Endodermal cell (in vitro differentiated cells): ENCODE measurements at regions not wholly inside any gene's neighbourhood (a gene's known extent, or its start where the extent isn't known, plus 50 kb on each side); places are given as distances from the start of the nearest gene placed in this dataset.

ENCODE experiments used
- DNase-seq: peaks from one replicate; pipeline ENCODE4 v3.0.0-alpha.2; 2017
- H3K27ac ChIP-seq: 2 replicates; pipeline ENCODE4 v1.5.1; 2013; ENCODE audit warnings: mild to moderate bottlenecking, low read depth, low read length, moderate library complexity
- H3K27me3 ChIP-seq: 2 replicates; pipeline ENCODE4 v1.6.1; 2013; ENCODE audit warnings: mild to moderate bottlenecking, low read length, moderate library complexity; ENCODE audit not compliant: insufficient read depth, control insufficient read depth, poor library complexity, severe bottlenecking
- H3K36me3 ChIP-seq: 2 replicates; pipeline ENCODE4 v1.7.0; 2013; ENCODE audit warnings: mild to moderate bottlenecking, low read length, moderate library complexity; ENCODE audit not compliant: control insufficient read depth, insufficient read depth
- H3K4me1 ChIP-seq: one replicate; pipeline ENCODE4 v1.7.0; 2013; ENCODE audit warnings: low read length; ENCODE audit not compliant: control insufficient read depth, insufficient read depth
- H3K4me3 ChIP-seq: 2 replicates; pipeline ENCODE4 v1.5.1; 2013; ENCODE audit warnings: mild to moderate bottlenecking, low read length, moderate library complexity
- H3K9ac ChIP-seq: 2 replicates; pipeline ENCODE4 v1.6.1; 2013; ENCODE audit warnings: mild to moderate bottlenecking, low read length, moderate library complexity; ENCODE audit not compliant: poor library complexity, severe bottlenecking; ENCODE audit errors: extremely low read depth
- H3K9me3 ChIP-seq: 2 replicates; pipeline ENCODE4 v1.6.1; 2013; ENCODE audit warnings: mild to moderate bottlenecking, low read length, moderate library complexity; ENCODE audit not compliant: control insufficient read depth
- H3K27ac Mint-ChIP-seq: 2 replicates; pipeline ENCODE4 v1.8.0; 2020; ENCODE audit warnings: mixed read lengths
- H3K27me3 Mint-ChIP-seq: 2 replicates; pipeline ENCODE4 v1.8.0; 2021; ENCODE audit warnings: mild to moderate bottlenecking, mixed read lengths; ENCODE audit not compliant: insufficient read depth
- H3K36me3 Mint-ChIP-seq: 2 replicates; pipeline ENCODE4 v1.8.0; 2020; ENCODE audit warnings: low read depth, mixed read lengths
- H3K4me1 Mint-ChIP-seq: 2 replicates; pipeline ENCODE4 v1.8.0; 2020; ENCODE audit warnings: mixed read lengths
- H3K4me3 Mint-ChIP-seq: 2 replicates; pipeline ENCODE4 v1.8.0; 2020; ENCODE audit warnings: mild to moderate bottlenecking, moderate library complexity, mixed read lengths
- H3K9me3 Mint-ChIP-seq: 2 replicates; pipeline ENCODE4 v1.8.0; 2020; ENCODE audit warnings: mild to moderate bottlenecking, mixed read lengths
- whole genome bisulfite sequencing, 2 experiments: methylation state at CpG; one replicate each; pipeline versions ENCODE4 v1.1.5 to v1.1.7; 2013; ENCODE audit warnings: missing lambda C conversion rate in 2 of 2, mixed read lengths in 1 of 2; ENCODE audit not compliant: insufficient coverage in 1 of 2, insufficient read length in 1 of 2; 5-methylcytosine and 5-hydroxymethylcytosine counted together
- TF ChIP-seq, protein P1 (sequence below): fragments of 200-600 bp; sonication (generic); conservative IDR thresholded peaks from 2 replicates; pipeline ENCODE4 v1.5.0; 2021; ENCODE audit warnings: antibody characterized with exemption, mild to moderate bottlenecking

DNA sequence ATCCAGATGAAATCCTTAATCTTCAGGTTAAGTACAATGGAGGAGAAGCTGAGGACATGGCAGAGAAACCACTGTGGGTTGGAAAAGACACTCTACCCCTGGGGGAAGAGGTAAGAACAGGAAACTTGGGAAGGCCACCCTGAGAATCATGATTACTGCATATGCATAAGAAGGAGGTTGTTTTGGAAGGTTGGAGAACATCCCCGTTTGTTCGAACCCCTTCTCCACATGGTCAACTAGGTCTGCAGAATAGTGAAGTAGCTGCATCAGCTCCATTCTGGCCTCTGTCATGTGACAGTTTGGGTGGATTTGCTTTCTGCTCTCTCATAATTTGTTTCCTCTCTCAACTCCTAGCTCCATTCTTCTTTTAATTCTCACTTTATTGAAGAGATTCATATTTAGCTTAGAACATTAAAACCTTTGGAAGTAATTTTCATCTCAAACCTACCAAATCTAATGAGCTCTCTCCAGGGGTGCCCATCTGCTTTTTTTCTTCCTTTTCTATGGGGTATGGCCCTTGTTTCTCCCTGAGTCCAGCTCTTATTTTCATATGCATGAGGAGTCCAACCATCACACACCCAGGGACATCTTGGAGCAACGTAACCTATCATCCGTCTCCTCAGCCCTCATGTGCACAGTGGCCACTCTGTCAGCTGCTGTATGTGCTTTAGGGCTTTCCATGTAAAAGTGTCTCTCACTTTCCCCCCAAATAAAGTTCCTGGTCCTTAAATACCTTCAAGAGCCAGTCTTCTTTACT, 820.3 kb downstream of the TMEM121 start:
- TF ChIP-seq, protein P1, sequence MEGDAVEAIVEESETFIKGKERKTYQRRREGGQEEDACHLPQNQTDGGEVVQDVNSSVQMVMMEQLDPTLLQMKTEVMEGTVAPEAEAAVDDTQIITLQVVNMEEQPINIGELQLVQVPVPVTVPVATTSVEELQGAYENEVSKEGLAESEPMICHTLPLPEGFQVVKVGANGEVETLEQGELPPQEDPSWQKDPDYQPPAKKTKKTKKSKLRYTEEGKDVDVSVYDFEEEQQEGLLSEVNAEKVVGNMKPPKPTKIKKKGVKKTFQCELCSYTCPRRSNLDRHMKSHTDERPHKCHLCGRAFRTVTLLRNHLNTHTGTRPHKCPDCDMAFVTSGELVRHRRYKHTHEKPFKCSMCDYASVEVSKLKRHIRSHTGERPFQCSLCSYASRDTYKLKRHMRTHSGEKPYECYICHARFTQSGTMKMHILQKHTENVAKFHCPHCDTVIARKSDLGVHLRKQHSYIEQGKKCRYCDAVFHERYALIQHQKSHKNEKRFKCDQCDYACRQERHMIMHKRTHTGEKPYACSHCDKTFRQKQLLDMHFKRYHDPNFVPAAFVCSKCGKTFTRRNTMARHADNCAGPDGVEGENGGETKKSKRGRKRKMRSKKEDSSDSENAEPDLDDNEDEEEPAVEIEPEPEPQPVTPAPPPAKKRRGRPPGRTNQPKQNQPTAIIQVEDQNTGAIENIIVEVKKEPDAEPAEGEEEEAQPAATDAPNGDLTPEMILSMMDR: no peak
- H3K27ac ChIP-seq: no peak overlapping the region
- peaks cover 98% of the 10 kb centered on the region for H3K9me3 Mint-ChIP-seq
- H3K4me3 ChIP-seq: no peak overlapping the region
- H3K9ac ChIP-seq: no peak overlapping the region
- H3K36me3 Mint-ChIP-seq: peaks cover 15% of the 10 kb centered on the region
- H3K36me3 ChIP-seq: no peaks in the 10 kb centered on the region
- no peaks in the 10 kb centered on the region for H3K27me3 ChIP-seq
- no peaks in the 10 kb centered on the region for H3K9me3 ChIP-seq
- H3K4me1 Mint-ChIP-seq: no peaks in the 10 kb centered on the region
- no peak for DNase-seq
- H3K4me3 Mint-ChIP-seq: no peak overlapping the region
- 80 to 93% methylated on average over 1 to 4 of the region's 4 CpGs for WGBS, 2 experiments
- no peak overlapping the region for H3K27ac Mint-ChIP-seq
- no peaks in the 10 kb centered on the region for H3K27me3 Mint-ChIP-seq
- no peaks in the 10 kb centered on the region for H3K4me1 ChIP-seq

DNA sequence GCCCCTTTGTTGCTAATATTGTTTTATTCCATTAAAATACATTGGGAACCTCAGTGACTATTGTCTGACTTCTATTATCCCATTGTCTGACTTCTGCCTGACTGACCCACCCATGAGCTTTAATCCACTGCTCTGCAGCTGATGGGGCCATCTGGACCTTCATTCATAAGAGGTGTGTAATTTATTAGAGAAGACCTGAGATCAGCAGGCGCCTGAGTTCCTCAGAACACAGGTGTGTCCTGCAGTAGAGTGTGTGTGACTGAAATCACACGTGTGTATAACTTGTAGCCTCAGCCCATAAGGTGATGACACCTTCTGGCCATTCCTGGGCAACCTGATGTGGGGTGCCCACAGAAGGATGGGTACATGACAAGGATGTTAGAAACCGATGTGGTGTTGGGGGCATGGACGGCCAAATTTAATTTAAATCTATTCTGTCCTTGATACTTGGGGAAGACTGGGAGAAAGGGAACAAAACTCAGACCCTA, 821.0 kb downstream of the TMEM121 start:
- Histone ChIP-seq H3K27me3 (no peaks in the 10 kb centered on the region), H3K36me3 (no peaks in the 10 kb centered on the region), H3K4me3 (no peak overlapping the region), H3K4me1 (no peaks in the 10 kb centered on the region), H3K9ac (no peak overlapping the region), H3K9me3 (no peaks in the 10 kb centered on the region), H3K27ac (no peak overlapping the region)
- H3K27me3 Mint-ChIP-seq: no peaks in the 10 kb centered on the region
- TF ChIP-seq, protein P1: no peak
- peaks cover 100% of the 10 kb centered on the region for H3K9me3 Mint-ChIP-seq
- 59% methylated on average over 4 of the region's 4 CpGs; no CpG with 5 or more reads in 1 of the 2 experiments for WGBS, 2 experiments
- no peak overlapping the region for H3K4me3 Mint-ChIP-seq
- no peak overlapping the region for H3K27ac Mint-ChIP-seq
- no peak for DNase-seq
- no peaks in the 10 kb centered on the region for H3K4me1 Mint-ChIP-seq
- peaks cover 15% of the 10 kb centered on the region for H3K36me3 Mint-ChIP-seq

DNA sequence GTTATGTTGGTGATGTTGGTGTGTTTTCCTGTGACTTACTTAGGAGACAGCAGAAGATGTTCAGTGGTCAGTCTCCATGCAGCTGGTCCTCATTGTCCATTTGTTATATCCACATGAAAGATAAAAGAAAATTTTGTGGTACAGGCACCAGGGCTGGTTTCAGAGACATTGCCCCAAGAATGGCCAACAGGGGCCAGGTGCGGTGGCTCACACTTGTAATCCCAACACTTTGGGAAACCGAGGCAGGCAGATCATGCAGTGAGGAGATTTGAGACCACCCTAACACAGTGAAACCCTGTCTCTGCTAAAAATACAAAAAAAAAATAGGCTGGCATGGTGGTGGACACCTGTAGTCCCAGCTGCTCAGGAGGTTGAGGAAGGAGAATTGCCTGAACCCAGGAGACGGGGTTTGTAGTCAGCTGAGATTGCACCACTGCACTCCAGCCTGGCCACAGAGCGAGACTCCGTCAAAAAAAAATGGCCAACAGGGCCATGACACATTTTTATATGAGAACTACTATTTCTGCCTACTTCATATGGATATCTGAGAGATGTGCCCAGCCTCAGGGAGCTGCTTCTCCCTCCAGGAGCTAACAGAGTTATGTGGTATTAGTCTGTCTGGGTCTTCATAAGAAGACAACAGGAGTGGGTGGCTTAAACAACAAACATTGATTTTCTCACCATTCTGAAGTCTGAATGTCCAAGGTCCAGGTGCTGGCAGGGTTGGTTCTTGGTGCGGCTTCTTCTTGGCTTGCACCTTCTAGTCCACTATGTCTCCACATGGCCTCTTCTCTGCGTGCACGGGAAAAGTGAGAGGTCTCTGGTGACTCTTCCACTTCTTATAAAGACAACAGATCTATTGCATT, 821.7 kb downstream of the TMEM121 start:
- TF ChIP-seq, protein P1: no peak
- H3K4me1 Mint-ChIP-seq: no peaks in the 10 kb centered on the region
- H3K27me3 Mint-ChIP-seq: no peaks in the 10 kb centered on the region
- no peak overlapping the region for H3K27ac Mint-ChIP-seq
- peaks cover 15% of the 10 kb centered on the region for H3K36me3 Mint-ChIP-seq
- Histone ChIP-seq H3K9ac (no peak overlapping the region), H3K9me3 (no peaks in the 10 kb centered on the region), H3K4me3 (no peak overlapping the region), H3K27me3 (no peaks in the 10 kb centered on the region), H3K36me3 (no peaks in the 10 kb centered on the region), H3K27ac (no peak overlapping the region), H3K4me1 (no peaks in the 10 kb centered on the region)
- 51 to 79% methylated on average over 3 to 8 of the region's 8 CpGs for WGBS, 2 experiments
- peaks cover 100% of the 10 kb centered on the region for H3K9me3 Mint-ChIP-seq
- peak; percentile 48 for DNase-seq
- H3K4me3 Mint-ChIP-seq: no peak overlapping the region
